ENCODE measurements at regions not wholly inside any gene's neighbourhood (a gene's known extent, or its start where the extent isn't known, plus 50 kb on each side); places are given as distances from the start of the nearest gene placed in this dataset.
"Not testable (repeated sequence)": the region's sequence is repeated elsewhere in the genome, so short reads cannot be mapped to it uniquely, and the experiment has no call there.

- TF ChIP-seq GABPA (IDR thresholded peaks at IDR 0.05; ENCODE audit: low read depth); POLR2AphosphoS5 (IDR thresholded peaks at IDR 0.05; ENCODE audit: low read depth); CTCF (IDR thresholded peaks at IDR 0.05; ENCODE audit: insufficient read depth, low read length); REST (IDR thresholded peaks at IDR 0.05; ENCODE audit: insufficient replicate concordance, low read depth): not testable (repeated sequence)
Measured at GRCh38 chr12:107379142-107379851, 285.9 kb upstream of the CRY1 start.

Data from HL-60 (cell line).